Right cardiac atrium (tissue), 5 donors: ENCODE measurements at regions not wholly inside any gene's neighbourhood (a gene's known extent, or its start where the extent isn't known, plus 50 kb on each side); places are given as distances from the start of the nearest gene placed in this dataset.
A peak's percentile ranks its signal among the peaks of the same experiment; 100 is the strongest.

ENCODE experiments used
- ATAC-seq, 2 donors: fragments of 200-7000 bp; cut with Tn5 transposase; one replicate each; pipeline versions ENCODE4 v1.8.0 to v1.9.1; 2020; ENCODE audit warnings: moderate library complexity in 2 of 2, mild to moderate bottlenecking in 1 of 2
- DNase-seq, 3 donors: peaks; one replicate each; pipeline ENCODE4 v3.0.0-alpha.2; 2020
- H3K27ac ChIP-seq: one replicate; pipeline ENCODE4 v1.5.1; 2013; ENCODE audit warnings: mild to moderate bottlenecking, low read length, control low read depth, moderate library complexity
- H3K27me3 ChIP-seq: one replicate; pipeline ENCODE4 v1.6.1; 2013; ENCODE audit not compliant: control insufficient read depth, insufficient read depth
- H3K4me1 ChIP-seq: one replicate; pipeline ENCODE4 v1.6.1; 2013; ENCODE audit warnings: low read length; ENCODE audit not compliant: control insufficient read depth, insufficient read depth
- H3K4me3 ChIP-seq: one replicate; pipeline ENCODE4 v1.5.1; 2013; ENCODE audit warnings: low read length, control low read depth
- H3K9me3 ChIP-seq: one replicate; pipeline ENCODE4 v1.6.1; 2013; ENCODE audit warnings: low read length; ENCODE audit not compliant: control insufficient read depth
- WGBS: extraction: QIAGEN DNeasy Blood & Tissue Kit; methylation state at CpG from one replicate; pipeline ENCODE4 v1.1.7; 2013; 5-methylcytosine and 5-hydroxymethylcytosine counted together
- intact Hi-C, 4 donors: fragments of 100-400 bp; cut with DNase I; formaldehyde crosslinking; loops; one replicate each; pipeline versions ENCODE4 v1.11.0 to v1.14.0; 2022 to 2023
- donor health status: healthy with polysubstance abuse.
- donor health status: DM: no; HTN: yes; CAD: no.
- donor health status: DM: no; HTN: no; CAD: no.
- donor health status: DM: no; HTN: yes; CAD: no; lungs with severe emphysema.
- donor health status: DM: yes; HTN: yes; CAD: no.

DNA sequence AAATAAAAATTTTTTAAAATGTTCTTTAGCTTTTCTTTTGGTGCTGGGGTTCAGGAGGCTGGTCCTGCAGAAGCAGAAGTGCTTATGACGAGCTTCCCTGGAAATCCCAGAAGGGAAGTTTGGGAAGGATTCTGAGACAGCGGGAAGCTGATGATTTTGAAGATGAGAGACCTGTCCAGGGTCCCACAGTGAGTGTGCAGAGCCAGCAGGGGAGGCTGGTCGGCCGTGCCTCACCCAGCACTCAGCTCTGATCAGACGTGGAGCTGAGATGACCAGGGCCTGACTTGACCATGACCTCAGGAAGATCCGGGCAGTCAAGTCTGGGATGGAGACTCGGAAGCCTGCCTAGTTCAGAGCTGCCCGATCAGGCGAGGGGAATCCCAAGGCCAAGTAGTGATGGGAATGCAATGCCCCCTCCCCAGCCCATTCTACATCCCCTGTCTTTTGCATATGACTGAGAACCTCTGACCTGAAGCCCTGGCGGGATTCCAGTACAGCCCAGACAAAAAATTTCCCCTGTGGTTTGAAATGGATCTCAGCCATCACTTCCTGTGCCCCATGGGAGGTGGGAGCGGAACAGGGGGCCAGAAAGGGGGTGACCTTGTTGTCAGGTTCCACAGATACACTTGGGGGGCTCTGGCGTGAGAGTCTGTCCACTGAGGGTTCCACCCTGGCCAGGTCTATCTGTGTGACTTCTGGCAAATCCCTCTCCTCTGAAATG lies 96.8 kb upstream of the RUNX3 start:
- WGBS, result 39% methylated on average over 12 of the region's 12 CpGs
- no peaks in the 10 kb centered on the region for H3K27me3 ChIP-seq
- DNase-seq, result no peak
- H3K27ac ChIP-seq, result no peak overlapping the region
- no peaks in the 10 kb centered on the region for H3K9me3 ChIP-seq
- intact Hi-C loops, result no loop called here
- no peak overlapping the region for H3K4me3 ChIP-seq
- H3K4me1 ChIP-seq, result no peaks in the 10 kb centered on the region
- ATAC-seq, result no peak

DNA sequence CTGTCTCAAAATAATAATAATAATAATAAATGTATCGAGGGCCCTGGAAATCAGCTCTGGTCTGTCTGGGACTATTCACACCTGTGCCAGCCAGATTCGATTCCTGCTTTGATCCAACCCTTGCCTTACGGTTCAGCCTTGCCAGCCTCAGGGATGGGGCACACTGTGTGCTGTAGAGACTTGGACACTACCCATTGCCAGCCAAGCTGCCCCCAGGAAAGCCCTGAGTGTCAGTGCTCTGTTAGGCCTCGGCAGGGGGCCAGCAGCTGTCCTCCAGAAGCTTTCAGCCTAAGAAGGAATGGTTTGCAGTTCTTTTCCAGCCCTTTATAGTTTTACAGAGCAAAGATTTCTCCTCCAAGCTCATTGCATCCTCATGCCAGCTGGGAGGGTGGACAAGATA lies 96.2 kb upstream of the RUNX3 start:
- no peaks in the 10 kb centered on the region for H3K4me1 ChIP-seq
- no peak overlapping the region for H3K27ac ChIP-seq
- WGBS, result 85% methylated on average over 4 of the region's 4 CpGs
- intact Hi-C loops, result no loop called here
- no peak overlapping the region for H3K4me3 ChIP-seq
- H3K9me3 ChIP-seq, result no peaks in the 10 kb centered on the region
- H3K27me3 ChIP-seq, result no peaks in the 10 kb centered on the region
- ATAC-seq (no peak), DNase-seq (no peak)

DNA sequence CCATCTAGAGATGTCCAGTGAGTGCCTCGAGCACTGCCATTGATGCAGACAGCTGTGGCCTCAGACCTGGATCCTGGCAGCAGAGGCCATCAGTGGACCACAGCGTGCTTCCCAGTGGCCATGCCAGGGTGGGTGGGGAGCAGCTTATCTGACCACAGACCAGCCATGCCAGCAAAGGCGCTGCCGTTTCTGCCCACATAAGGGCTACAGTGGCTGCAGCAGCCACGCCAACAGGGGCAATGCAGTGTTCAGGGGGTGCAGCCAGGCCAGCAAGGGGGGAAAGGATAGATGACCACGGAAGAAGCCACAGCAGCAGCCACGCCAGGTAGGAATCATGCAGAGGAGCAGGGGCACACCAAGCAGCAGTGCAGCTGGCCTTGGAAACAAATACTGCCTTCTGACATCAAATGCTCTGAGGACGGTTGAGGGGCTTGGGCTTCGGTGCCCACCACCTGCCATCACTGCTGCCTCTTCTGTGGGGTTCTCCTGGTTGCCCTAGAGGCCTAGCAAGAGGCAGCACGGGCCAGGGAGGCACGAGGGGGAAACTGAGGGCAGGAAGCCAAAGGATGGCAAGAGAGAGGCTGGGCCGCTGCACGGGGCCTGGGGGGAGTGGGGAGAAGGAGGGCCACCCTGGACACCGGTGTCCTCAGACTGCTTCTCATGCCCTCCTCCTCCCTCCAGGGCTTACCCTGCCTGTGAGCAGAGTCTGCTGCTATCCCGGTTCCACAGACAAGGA lies 94.7 kb upstream of the RUNX3 start:
- ATAC-seq (no peak), DNase-seq (peak in 1 of 3 donors; percentile 33)
- H3K27me3 ChIP-seq, result no peaks in the 10 kb centered on the region
- no peaks in the 10 kb centered on the region for H3K4me1 ChIP-seq
- intact Hi-C loops, result no loop called here
- no peak overlapping the region for H3K27ac ChIP-seq
- WGBS, result 83% methylated on average over 15 of the region's 15 CpGs
- H3K9me3 ChIP-seq, result no peaks in the 10 kb centered on the region
- H3K4me3 ChIP-seq, result no peak overlapping the region

DNA sequence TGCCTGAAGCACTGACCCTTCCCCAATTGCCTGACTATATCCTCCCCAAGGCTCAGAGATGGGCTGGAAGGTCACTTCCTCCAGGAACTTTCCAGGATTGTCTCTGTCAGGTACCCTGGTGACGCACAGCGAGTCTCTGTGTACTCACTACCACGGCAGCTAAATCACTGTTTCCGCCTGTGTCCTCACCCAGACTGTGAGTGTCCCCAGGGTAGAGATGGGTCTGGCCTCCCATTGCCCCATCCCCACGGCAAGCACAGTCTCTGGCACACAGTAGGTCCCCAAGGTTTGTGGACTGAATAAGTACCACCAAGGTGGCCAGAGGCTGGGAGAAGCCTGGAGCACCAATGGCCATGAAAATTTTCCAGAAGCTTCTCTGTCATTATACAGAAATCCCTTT lies 93.8 kb upstream of the RUNX3 start:
- Histone ChIP-seq H3K4me3 (no peak overlapping the region), H3K27ac (no peak overlapping the region), H3K4me1 (no peaks in the 10 kb centered on the region), H3K9me3 (no peaks in the 10 kb centered on the region), H3K27me3 (no peaks in the 10 kb centered on the region)
- intact Hi-C loops, result no loop called here
- 90% methylated on average over 5 of the region's 5 CpGs for WGBS
- peak in 1 of 3 donors; percentile 1 for DNase-seq
- ATAC-seq, result no peak

DNA sequence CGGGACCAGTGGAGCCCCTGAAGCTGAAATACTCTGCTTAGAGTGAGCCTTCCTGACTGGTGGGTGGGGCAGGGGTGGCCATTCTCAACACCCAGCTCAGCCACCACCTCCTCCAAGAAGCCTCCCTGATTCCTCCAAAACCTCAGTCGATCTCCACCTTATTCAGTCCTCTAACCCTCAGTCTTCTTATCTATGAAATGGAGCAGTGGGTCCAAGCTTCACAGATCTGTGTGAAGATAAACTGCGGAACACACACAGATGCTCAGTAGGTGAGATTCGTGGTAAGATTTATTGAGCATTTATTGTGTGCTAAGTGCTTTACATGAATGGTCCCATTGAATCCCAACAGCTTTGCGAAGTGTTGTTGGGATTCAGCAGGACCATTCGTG lies 93.1 kb upstream of the RUNX3 start:
- 76% methylated on average over 6 of the region's 6 CpGs for WGBS
- ATAC-seq, result no peak
- H3K27ac ChIP-seq, result no peak overlapping the region
- no peaks in the 10 kb centered on the region for H3K9me3 ChIP-seq
- H3K27me3 ChIP-seq, result no peaks in the 10 kb centered on the region
- no peak for DNase-seq
- H3K4me3 ChIP-seq, result no peak overlapping the region
- intact Hi-C loops, result no loop called here
- H3K4me1 ChIP-seq, result no peaks in the 10 kb centered on the region

DNA sequence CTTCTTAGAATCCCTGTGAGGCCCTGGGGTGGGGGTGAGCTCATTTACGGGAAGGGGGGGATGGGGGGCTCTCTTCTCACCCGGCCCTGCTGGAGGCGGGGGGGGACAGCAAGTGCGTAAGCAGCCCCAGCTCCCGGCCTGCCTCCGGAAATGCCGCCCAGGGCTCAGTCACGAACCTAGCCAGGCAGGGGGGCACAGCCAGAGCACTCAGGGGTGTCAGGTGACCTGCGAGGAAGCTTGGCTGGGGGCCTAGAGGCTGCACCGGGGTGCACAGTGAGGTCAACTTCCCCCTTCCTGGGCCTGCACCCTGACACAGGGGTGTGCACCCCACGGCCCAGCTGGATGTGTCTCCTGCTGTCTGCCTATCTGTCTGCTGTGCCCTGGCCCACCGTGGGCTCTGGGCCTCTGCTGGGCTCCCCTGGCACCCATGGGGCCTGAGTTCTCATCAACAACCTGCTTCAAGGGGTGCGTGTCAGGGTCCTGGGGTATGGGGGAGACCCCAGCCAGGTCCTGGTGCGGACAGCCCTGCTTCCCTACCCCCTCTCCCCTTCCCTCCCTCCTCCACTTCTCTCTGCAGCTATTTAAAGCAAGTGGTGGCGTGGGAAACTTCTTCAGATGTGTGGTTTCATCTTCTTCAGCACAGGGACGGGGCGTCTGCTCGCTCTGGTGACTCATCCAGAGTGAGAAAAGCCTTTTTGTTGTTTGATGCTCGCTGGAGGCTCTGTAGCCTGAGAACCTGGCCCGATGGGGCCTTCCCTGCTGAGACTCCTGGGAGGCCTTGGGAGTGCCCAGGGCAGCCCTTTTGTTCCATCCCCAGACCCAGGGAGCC lies 92.5 kb upstream of the RUNX3 start:
- ATAC-seq (peak; percentile 53 to 63), DNase-seq (peak; percentile 46 to 87 (median 81))
- Histone ChIP-seq H3K27me3 (no peaks in the 10 kb centered on the region), H3K4me3 (no peak overlapping the region), H3K27ac (no peak overlapping the region), H3K9me3 (no peaks in the 10 kb centered on the region), H3K4me1 (no peaks in the 10 kb centered on the region)
- intact Hi-C loops, result no loop called here
- 20% methylated on average over 20 of the region's 20 CpGs for WGBS

DNA sequence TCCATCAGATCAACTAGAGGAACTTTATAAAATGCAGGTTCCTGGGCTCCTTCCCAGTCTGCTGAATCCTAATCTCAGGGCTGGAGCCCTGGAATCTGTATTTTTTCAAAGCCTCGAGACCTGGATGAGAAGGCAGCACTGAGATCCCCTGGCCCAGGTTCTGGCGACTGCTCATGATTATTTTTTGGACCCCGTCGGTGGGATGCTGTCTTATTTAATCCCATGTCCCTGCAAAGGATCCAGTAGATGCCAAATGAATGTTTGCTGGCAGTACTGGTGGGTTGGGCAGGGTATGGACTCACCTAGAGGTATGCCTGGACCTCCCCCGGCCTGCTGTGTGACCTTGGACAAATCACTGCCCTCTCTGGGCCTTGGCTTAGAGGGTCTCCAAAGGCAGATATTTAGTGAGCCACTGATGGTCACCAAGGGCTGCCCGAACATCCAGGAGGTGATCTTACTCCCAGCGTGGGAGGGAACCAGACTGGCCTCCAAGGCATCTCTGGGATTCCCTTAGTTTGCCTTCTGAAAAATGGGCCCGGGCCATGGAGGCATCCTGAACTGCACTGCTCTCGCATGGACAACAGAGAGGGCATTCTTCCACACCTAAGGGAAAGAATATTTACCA lies 91.6 kb upstream of the RUNX3 start:
- no peak overlapping the region for H3K27ac ChIP-seq
- intact Hi-C loops, result no loop called here
- H3K9me3 ChIP-seq, result no peaks in the 10 kb centered on the region
- ATAC-seq (no peak), DNase-seq (peak in 1 of 3 donors; percentile 1)
- H3K4me1 ChIP-seq, result no peaks in the 10 kb centered on the region
- H3K4me3 ChIP-seq, result no peak overlapping the region
- H3K27me3 ChIP-seq, result no peaks in the 10 kb centered on the region
- 83% methylated on average over 9 of the region's 9 CpGs for WGBS

DNA sequence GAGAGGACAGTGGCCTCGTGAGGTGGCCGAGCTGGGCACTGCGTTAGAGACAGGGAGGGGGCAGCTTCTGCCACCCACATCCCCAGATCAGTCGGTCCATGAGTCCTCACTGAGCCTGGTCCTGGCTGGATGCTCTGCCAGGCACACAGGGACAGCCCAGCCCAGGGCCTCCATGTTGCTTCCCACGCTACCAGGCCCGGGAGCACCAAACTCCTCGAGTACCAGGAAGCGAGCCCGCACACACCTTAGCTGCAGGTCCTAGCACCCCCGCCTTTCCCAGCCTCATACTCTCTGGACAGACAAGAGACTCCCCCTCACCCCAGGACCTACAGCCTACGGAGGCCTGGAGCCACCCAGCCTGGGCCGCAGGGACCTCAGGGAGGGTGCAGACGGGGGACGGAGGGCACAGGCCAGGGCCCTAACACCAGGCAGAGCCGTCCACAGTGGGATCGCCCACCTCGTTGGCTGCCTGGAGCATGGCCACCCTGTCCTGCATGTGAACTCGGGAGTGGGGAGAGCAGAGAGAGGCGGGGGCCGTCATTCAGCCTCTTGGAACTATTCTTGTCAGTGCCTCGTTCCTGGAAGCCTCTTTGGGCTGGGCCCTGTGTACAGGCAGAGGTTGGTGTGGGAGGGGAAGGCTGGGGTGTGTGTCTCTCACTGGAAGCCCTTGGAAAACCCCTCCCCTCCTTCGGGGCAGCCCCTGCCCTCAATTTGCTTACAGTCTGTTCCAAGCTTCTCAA lies 90.9 kb upstream of the RUNX3 start:
- Histone ChIP-seq H3K4me1 (no peaks in the 10 kb centered on the region), H3K4me3 (no peak overlapping the region), H3K9me3 (no peaks in the 10 kb centered on the region), H3K27ac (no peak overlapping the region), H3K27me3 (no peaks in the 10 kb centered on the region)
- ATAC-seq (no peak), DNase-seq (peak in 2 of 3 donors; percentile 15 to 30)
- intact Hi-C loops, result no loop called here
- WGBS, result 73% methylated on average over 22 of the region's 22 CpGs

DNA sequence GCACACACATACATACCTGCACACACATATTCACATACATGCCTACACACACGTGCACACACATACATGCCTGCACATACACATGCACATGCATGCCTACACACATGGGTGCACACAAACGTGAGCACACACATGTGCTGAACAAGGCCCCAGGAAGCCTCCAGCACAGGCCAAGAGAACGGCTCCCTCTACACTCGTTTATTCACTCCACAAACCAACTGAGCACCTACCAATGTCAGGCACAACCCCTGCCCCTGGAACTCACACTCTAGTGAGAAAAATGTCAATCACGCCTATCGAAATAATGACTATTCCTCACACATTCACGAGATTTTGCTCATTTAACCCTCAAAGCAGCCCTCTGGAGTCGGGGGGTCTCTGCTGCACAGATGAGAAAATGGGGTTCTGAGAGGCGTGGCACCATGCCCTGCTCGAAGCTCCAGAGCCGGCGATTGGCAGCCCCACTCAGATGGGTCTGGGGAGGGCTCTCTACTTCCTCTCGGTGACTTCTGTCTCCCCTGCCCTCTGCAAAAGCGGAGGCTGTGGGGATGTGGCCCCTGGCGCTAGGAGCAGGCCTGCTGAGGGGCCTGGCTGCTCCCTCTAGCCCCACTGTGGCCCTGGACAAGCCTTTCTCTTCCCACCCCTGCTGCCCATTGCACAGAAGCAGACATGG lies 90.2 kb upstream of the RUNX3 start:
- Histone ChIP-seq H3K9me3 (no peaks in the 10 kb centered on the region), H3K4me1 (no peaks in the 10 kb centered on the region), H3K4me3 (no peak overlapping the region), H3K27me3 (no peaks in the 10 kb centered on the region), H3K27ac (no peak overlapping the region)
- no peak for ATAC-seq
- intact Hi-C loops, result no loop called here
- WGBS, result 77% methylated on average over 15 of the region's 15 CpGs
- DNase-seq, result peak in 1 of 3 donors; percentile 12
